ENCODE measurements at regions not wholly inside any gene's neighbourhood (a gene's known extent, or its start where the extent isn't known, plus 50 kb on each side); places are given as distances from the start of the nearest gene placed in this dataset.
A peak's percentile ranks its signal among the peaks of the same experiment; 100 is the strongest.

DNA sequence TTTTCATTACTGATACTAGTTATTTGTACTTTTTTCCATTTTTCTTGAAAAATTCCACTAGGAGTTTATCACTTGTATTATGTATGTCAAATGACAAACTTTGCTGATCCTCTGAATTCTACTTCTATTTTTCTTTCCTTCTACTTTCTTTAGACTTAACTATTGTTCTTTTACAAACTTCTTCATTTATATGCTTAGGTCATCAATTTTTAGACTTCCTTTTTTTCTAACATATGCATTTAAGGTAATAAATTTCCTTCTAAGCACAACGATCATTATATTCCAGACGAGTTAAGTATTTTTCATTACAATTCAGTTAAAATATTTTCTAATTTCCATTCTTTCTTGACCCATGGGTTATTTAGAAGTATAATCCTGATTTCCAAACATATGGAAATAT, 240.8 kb downstream of the NHLRC3 start:
- Histone ChIP-seq H3K36me3 (ENCODE audit: control insufficient read depth, insufficient read depth, low read length) (no peaks in the 10 kb centered on the region), H3K27me3 (ENCODE audit: control insufficient read depth, insufficient read depth, low read length) (no peaks in the 10 kb centered on the region), H3K4me1 (ENCODE audit: control insufficient read depth, insufficient read depth, low read length) (no peaks in the 10 kb centered on the region), H3K27ac (ENCODE audit: low read length) (no peak overlapping the region), H3K9me3 (replicated peaks; ENCODE audit: control insufficient read depth, low read depth, low read length) (no peaks in the 10 kb centered on the region), H3K4me3 (ENCODE audit: low read length) (no peak overlapping the region)
- no CpG with 5 or more reads among the region's 2 CpGs for WGBS (ENCODE audit: insufficient coverage)
- DNase-seq = no peak

DNA sequence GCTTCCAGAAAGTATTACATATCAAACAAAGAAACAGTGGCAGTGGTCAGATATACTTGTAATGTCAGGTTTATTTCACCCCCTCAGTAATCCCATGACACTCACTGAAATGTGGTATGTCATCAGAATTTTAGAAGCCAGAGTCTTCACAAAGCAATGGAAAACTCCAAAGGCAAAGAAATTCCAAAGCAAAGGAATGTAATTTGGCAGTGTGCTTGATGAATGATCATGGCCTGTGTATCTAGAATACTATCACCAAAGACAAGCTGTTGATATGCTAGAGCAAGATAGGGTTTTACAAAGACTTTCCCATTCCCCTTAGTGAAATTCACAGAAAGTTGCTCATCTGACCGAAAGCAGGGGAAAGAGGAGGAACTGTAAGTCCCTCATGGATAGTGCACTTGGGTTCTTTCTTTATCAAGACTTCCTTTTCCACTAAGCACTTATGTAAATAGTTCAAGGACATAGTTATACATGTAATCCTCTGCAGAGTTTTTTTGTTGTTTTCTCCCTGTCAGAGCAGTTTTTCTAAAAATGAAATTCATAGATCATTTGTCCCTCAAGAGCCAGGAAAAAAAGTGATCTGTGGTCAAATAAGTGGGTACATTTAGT, 243.4 kb downstream of the NHLRC3 start:
- Histone ChIP-seq H3K9me3 (replicated peaks; ENCODE audit: control insufficient read depth, low read depth, low read length) (no peaks in the 10 kb centered on the region), H3K36me3 (ENCODE audit: control insufficient read depth, insufficient read depth, low read length) (no peaks in the 10 kb centered on the region), H3K4me3 (ENCODE audit: low read length) (no peak overlapping the region), H3K27me3 (ENCODE audit: control insufficient read depth, insufficient read depth, low read length) (no peaks in the 10 kb centered on the region), H3K27ac (ENCODE audit: low read length) (no peak overlapping the region), H3K4me1 (ENCODE audit: control insufficient read depth, insufficient read depth, low read length) (peaks cover 3% of the 10 kb centered on the region)
- DNase-seq = peak; percentile 12
- no CpG with 5 or more reads among the region's 1 CpG for WGBS (ENCODE audit: insufficient coverage)

DNA sequence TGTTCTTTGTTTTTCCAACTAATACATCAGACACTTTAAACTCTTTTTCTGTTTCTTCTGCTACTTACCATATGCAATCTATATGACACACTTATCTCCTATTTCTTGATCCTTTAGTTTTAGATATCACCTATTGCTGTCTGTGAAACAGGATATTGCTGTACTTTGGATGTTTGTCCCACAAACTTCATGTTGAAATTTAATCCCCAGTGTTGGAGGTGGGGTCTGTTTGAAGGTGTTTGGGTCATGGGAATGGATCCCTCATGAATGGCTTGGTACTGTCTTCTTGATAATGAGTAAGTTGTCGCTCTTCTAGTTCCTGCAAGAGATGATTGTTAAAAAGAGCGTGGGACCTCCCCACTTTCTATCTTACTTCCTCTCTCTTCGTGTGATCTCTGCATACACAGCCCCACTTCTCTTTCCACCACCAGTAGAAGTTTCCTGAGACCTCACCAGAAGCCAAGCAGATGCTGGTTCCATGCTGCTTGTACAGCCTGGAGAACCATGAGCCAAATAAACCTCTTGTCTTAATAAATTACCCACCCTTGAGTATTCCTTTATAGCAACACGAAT, 244.2 kb downstream of the NHLRC3 start:
- H3K27me3 ChIP-seq (ENCODE audit: control insufficient read depth, insufficient read depth, low read length) = no peaks in the 10 kb centered on the region
- peaks cover 3% of the 10 kb centered on the region for H3K4me1 ChIP-seq (ENCODE audit: control insufficient read depth, insufficient read depth, low read length)
- H3K4me3 ChIP-seq (ENCODE audit: low read length) = no peak overlapping the region
- H3K9me3 ChIP-seq (replicated peaks; ENCODE audit: control insufficient read depth, low read depth, low read length) = peaks cover 3% of the 10 kb centered on the region
- H3K36me3 ChIP-seq (ENCODE audit: control insufficient read depth, insufficient read depth, low read length) = no peaks in the 10 kb centered on the region
- no peak overlapping the region for H3K27ac ChIP-seq (ENCODE audit: low read length)
- WGBS (ENCODE audit: insufficient coverage) = 90% methylated on average over 2 of the region's 4 CpGs
- DNase-seq = no peak

DNA sequence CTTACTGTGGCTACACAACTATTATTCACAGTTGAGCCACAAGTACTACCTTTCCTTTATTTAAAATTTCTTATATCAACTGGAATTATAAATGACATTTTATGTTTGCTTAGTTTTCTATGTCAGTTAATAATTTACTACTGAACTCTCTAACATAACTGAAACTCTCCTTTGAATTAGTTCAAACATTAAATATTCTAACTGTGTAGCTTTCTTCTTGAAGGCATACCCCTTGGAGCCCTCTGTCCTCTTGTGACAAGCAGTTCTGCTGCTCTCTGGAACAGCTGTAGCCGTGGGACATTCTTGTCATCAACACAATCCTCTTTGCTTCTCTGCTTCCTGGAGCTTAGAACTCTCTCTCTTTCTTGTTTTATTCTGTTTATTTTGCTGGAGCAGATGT, 244.8 kb downstream of the NHLRC3 start:
- Histone ChIP-seq H3K27ac (ENCODE audit: low read length) (no peak overlapping the region), H3K36me3 (ENCODE audit: control insufficient read depth, insufficient read depth, low read length) (no peaks in the 10 kb centered on the region), H3K4me3 (ENCODE audit: low read length) (no peak overlapping the region), H3K9me3 (replicated peaks; ENCODE audit: control insufficient read depth, low read depth, low read length) (peaks cover 8% of the 10 kb centered on the region), H3K4me1 (ENCODE audit: control insufficient read depth, insufficient read depth, low read length) (peaks cover 3% of the 10 kb centered on the region), H3K27me3 (ENCODE audit: control insufficient read depth, insufficient read depth, low read length) (no peaks in the 10 kb centered on the region)
- peak; percentile 33 for DNase-seq
- WGBS (ENCODE audit: insufficient coverage) = no CpG with 5 or more reads among the region's 1 CpG

DNA sequence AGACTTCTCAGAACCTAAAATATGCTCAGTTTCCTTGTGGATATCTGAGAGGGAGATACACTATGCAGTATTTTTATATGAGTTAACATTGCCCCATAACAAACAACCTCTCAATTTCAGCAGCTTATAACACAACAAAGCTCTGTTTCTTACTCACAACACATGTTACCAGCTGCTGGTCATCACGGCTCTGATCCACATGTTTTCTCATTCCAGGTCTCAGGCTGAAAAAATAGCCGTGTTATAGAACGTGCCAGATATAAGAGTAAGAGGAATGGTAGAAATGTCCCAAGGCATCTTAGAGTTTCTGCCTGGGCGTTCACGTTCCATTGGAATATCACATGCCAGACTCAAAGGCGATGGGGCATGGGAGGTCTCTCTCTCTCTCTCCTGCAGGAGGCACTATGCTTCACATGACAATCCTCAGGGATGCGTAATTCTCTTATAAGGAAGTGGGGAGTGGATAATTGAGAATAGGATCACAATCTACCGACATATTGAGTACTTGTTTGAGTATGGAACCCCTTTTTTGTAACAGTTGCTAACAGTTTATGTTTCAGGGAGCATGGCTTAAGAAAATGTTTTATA, 246.6 kb downstream of the NHLRC3 start:
- DNase-seq = peak; percentile 58
- Histone ChIP-seq H3K27me3 (ENCODE audit: control insufficient read depth, insufficient read depth, low read length) (no peaks in the 10 kb centered on the region), H3K4me1 (ENCODE audit: control insufficient read depth, insufficient read depth, low read length) (peaks cover 3% of the 10 kb centered on the region), H3K9me3 (replicated peaks; ENCODE audit: control insufficient read depth, low read depth, low read length) (peaks cover 8% of the 10 kb centered on the region), H3K36me3 (ENCODE audit: control insufficient read depth, insufficient read depth, low read length) (no peaks in the 10 kb centered on the region), H3K27ac (ENCODE audit: low read length) (no peak overlapping the region), H3K4me3 (ENCODE audit: low read length) (no peak overlapping the region)
- WGBS (ENCODE audit: insufficient coverage) = 70% methylated on average over 3 of the region's 8 CpGs
